Endothelial cell of umbilical vein (primary cell): ENCODE measurements at regions not wholly inside any gene's neighbourhood (a gene's known extent, or its start where the extent isn't known, plus 50 kb on each side); places are given as distances from the start of the nearest gene placed in this dataset.

Source experiments
- BruUV-seq: library from RNA; stranded (reverse); fragments of 400-500 nt; replicated peaks from 2 replicates; lab custom pipeline; 2021; lab: Mats Ljungman, UMichigan
- CTCF ChIA-PET: fragments of 300-600, 350-600 bp; sonication (Branson Sonifier 250); formaldehyde crosslinking; loops from one replicate; lab custom pipeline; 2021; ENCODE audit warnings: antibody characterized with exemption, inconsistent platforms; lab: Charles Lee
- POLR2A ChIA-PET: fragments of 300-600, 350-600 bp; sonication (Branson Sonifier 250); formaldehyde crosslinking; loops from one replicate; lab custom pipeline; 2021; ENCODE audit warnings: antibody characterized with exemption, inconsistent platforms; lab: Charles Lee
- DNase-seq: peaks from one replicate; pipeline ENCODE4 v3.0.0-alpha.2; 2011; ENCODE audit warnings: low read depth, low spot score
- FAIRE-seq: peaks from 2 replicates; lab custom pipeline; 2011; peaks lifted over from hg19 to GRCh38; lab: Jason Lieb, UNC
- H2AFZ ChIP-seq: 2 replicates; pipeline ENCODE4 v1.6.0; 2012; ENCODE audit warnings: low read depth, low read length, control low read depth, inconsistent platforms
- H3K27ac ChIP-seq: 2 replicates; pipeline ENCODE4 v1.5.1; 2011; ENCODE audit warnings: low read depth, mild to moderate bottlenecking, control low read depth, low read length, moderate library complexity; ENCODE audit not compliant: insufficient read depth
- H3K27me3 ChIP-seq, 2 experiments: 2 replicates each; pipeline versions ENCODE4 v1.6.0 to v1.6.1; 2011; ENCODE audit warnings: low read length in 2 of 2, mixed read lengths in 1 of 2; ENCODE audit not compliant: control insufficient read depth in 2 of 2, insufficient read depth in 2 of 2
- H3K36me3 ChIP-seq, 2 experiments: 2 replicates in 1 of 2; 3 replicates in 1 of 2; pipeline ENCODE4 v1.5.1; 2011; ENCODE audit warnings: low read length in 2 of 2, mild to moderate bottlenecking in 1 of 2, moderate library complexity in 1 of 2; ENCODE audit not compliant: control insufficient read depth in 2 of 2, insufficient read depth in 2 of 2; ENCODE audit errors: extremely low read depth in 1 of 2
- H3K4me1 ChIP-seq: 3 replicates; pipeline ENCODE4 v1.5.1; 2011; ENCODE audit warnings: mild to moderate bottlenecking, low read length; ENCODE audit not compliant: control insufficient read depth, insufficient read depth; ENCODE audit errors: extremely low read depth
- H3K4me2 ChIP-seq: 2 replicates; pipeline ENCODE4 v1.6.1; 2011; ENCODE audit warnings: low read length, control low read depth, mixed read lengths; ENCODE audit not compliant: insufficient read depth
- H3K4me3 ChIP-seq, 3 experiments: fragments of 200-600 bp in 1 of 3; sonication (generic), shearing (Covaris generic) in 1 of 3; replicated peaks in 1 of 3; 2 replicates each; pipeline ENCODE4 v1.5.1; 2011 to 2016; ENCODE audit warnings: control low read depth in 3 of 3, low read length in 3 of 3, mild to moderate bottlenecking in 2 of 3, inconsistent platforms in 1 of 3, low read depth in 1 of 3, moderate library complexity in 1 of 3; ENCODE audit not compliant: insufficient read depth in 1 of 3
- H3K79me2 ChIP-seq: 2 replicates; pipeline ENCODE4 v1.6.0; 2012; ENCODE audit warnings: low read length, inconsistent platforms; ENCODE audit not compliant: control insufficient read depth, insufficient read depth
- H3K9ac ChIP-seq: replicated peaks from 2 replicates; pipeline ENCODE3; 2011; ENCODE audit warnings: low read length, control low read depth; ENCODE audit not compliant: insufficient read depth; ENCODE audit errors: extremely low read depth
- H3K9me1 ChIP-seq: replicated peaks from 3 replicates; pipeline ENCODE4 v1.6.0; 2011; ENCODE audit warnings: mild to moderate bottlenecking, low read length; ENCODE audit not compliant: control insufficient read depth, insufficient read depth; ENCODE audit errors: extremely low read depth
- H3K9me3 ChIP-seq: replicated peaks from 2 replicates; pipeline ENCODE4 v1.5.1; 2012; ENCODE audit warnings: low read length, inconsistent platforms; ENCODE audit not compliant: control insufficient read depth, insufficient read depth
- H4K20me1 ChIP-seq: replicated peaks from 2 replicates; pipeline ENCODE3; 2011; ENCODE audit warnings: mild to moderate bottlenecking, low read length; ENCODE audit not compliant: control insufficient read depth, insufficient read depth; ENCODE audit errors: extremely low read depth
- CTCF ChIP-seq, 2 donors: IDR thresholded peaks; 1 replicate in 1 of 2; 2 replicates in 1 of 2; pipeline ENCODE4 v1.5.1; 2011; ENCODE audit warnings: low read length in 2 of 2, mild to moderate bottlenecking in 2 of 2, moderate library complexity in 2 of 2, control low read depth in 1 of 2, inconsistent platforms in 1 of 2, low read depth in 1 of 2; ENCODE audit not compliant: insufficient read depth in 1 of 2; ENCODE audit errors: extremely low read depth in 1 of 2
- EZH2 ChIP-seq: IDR thresholded peaks from 2 replicates; pipeline ENCODE4 v1.6.1; 2012; ENCODE audit warnings: borderline replicate concordance, low read depth, mild to moderate bottlenecking, moderate library complexity, low read length, inconsistent platforms; ENCODE audit not compliant: severe bottlenecking
- FOS ChIP-seq: IDR thresholded peaks from 2 replicates; pipeline ENCODE4 v1.6.1; 2011; ENCODE audit warnings: mild to moderate bottlenecking, low read length, moderate library complexity, borderline replicate concordance; ENCODE audit not compliant: insufficient read depth
- GATA2 ChIP-seq: IDR thresholded peaks from 2 replicates; pipeline ENCODE4 v1.7.0; 2011; ENCODE audit warnings: low read depth, mild to moderate bottlenecking, moderate library complexity, mixed read lengths, low read length; ENCODE audit not compliant: insufficient read length, insufficient read depth
- JUN ChIP-seq: IDR thresholded peaks from 2 replicates; pipeline ENCODE4 v1.6.1; 2011; ENCODE audit warnings: borderline replicate concordance, low read depth; ENCODE audit not compliant: insufficient read length, insufficient read depth
- MAX ChIP-seq: IDR thresholded peaks from 2 replicates; pipeline ENCODE4 v1.6.1; 2011; ENCODE audit not compliant: insufficient read depth, insufficient read length
- MYC ChIP-seq: IDR thresholded peaks from one replicate; pipeline ENCODE4 v1.6.1; 2011; ENCODE audit warnings: mild to moderate bottlenecking, low read depth, low read length
- POLR2A ChIP-seq: IDR thresholded peaks from 2 replicates; pipeline ENCODE4 v1.6.1; 2012; ENCODE audit warnings: low read depth, mild to moderate bottlenecking, control low read depth, low read length
- POLR2AphosphoS5 ChIP-seq: IDR thresholded peaks from 2 replicates; pipeline ENCODE4 v1.6.1; 2012; ENCODE audit warnings: low read depth, mild to moderate bottlenecking, control low read depth, low read length, moderate library complexity; ENCODE audit not compliant: insufficient read depth
- dilution Hi-C: fragments of 300-500 bp; cut with MboI; formaldehyde crosslinking; loops from one replicate; pipeline ENCODE4 v1.15.0; 2019; ENCODE audit warnings: low sequenced_read_pairs; ENCODE audit not compliant: extremely low pct_ligation_motif_present
- intact Hi-C: fragments of 100-400 bp; cut with micrococcal nuclease; formaldehyde crosslinking; loops from one replicate; pipeline ENCODE4 v1.10.0; 2022

GRCh38 chr20:19958928-19959327 is 58.2 kb upstream of the NAA20 start:
- no peak for DNase-seq
- Histone ChIP-seq H3K4me1 (no peaks in the 10 kb centered on the region), H3K9ac (no peak overlapping the region), H4K20me1 (no peaks in the 10 kb centered on the region), H3K9me3 (no peaks in the 10 kb centered on the region), H3K27ac (no peak overlapping the region), H3K4me3 (no peak overlapping the region), H3K36me3 (peaks cover 10 to 53% of the 10 kb centered on the region in 2 experiments), H3K9me1 (no peaks in the 10 kb centered on the region), H2AFZ (no peak overlapping the region), H3K79me2 (no peaks in the 10 kb centered on the region), H3K27me3 (no peaks in the 10 kb centered on the region), H3K4me2 (no peak overlapping the region)
- intact Hi-C loops (no loop called here), dilution Hi-C loops (no loop called here)
- POLR2A ChIA-PET, result no interaction called here
- TF ChIP-seq MAX (no peak), MYC (no peak), POLR2AphosphoS5 (no peak), JUN (no peak), FOS (no peak)
- CTCF ChIA-PET, result no interaction called here
- no TSS peak for BruUV-seq
- no peak for FAIRE-seq

GRCh38 chr20:19960745-19961144 is 56.4 kb upstream of the NAA20 start:
- no peaks in the 10 kb centered on the region for H3K79me2 ChIP-seq
- H2AFZ ChIP-seq, result no peak overlapping the region
- TF ChIP-seq POLR2A (no peak), EZH2 (no peak), MAX (no peak), MYC (no peak), JUN (no peak), POLR2AphosphoS5 (no peak), CTCF (IDR thresholded peaks at IDR 0.05; ENCODE audit: extremely low read depth in 1 of 2, insufficient read depth in 1 of 2, low read depth in 1 of 2, low read length in 2 of 2) (no peak), FOS (no peak), GATA2 (no peak)
- ChIA-PET POLR2A (no interaction called here), CTCF (interaction anchor here (2.3 kb wide), 1 partner anchor 14 kb away, joined by 10 read pairs; no protein-coding TSS in a partner anchor)
- dilution Hi-C loops, result no loop called here
- H3K4me1 ChIP-seq, result no peaks in the 10 kb centered on the region
- intact Hi-C loops, result no loop called here
- no peaks in the 10 kb centered on the region for H4K20me1 ChIP-seq
- peaks cover 10 to 58% of the 10 kb centered on the region in 2 experiments for H3K36me3 ChIP-seq
- H3K9ac ChIP-seq, result no peak overlapping the region
- FAIRE-seq (no peak), DNase-seq (no peak)
- no peak overlapping the region for H3K27ac ChIP-seq
- H3K9me1 ChIP-seq, result no peaks in the 10 kb centered on the region
- H3K4me2 ChIP-seq, result no peak overlapping the region
- H3K4me3 ChIP-seq, result no peak overlapping the region
- no peaks in the 10 kb centered on the region for H3K27me3 ChIP-seq
- BruUV-seq, result no TSS peak
- no peaks in the 10 kb centered on the region for H3K9me3 ChIP-seq
